ENCODE measurements at regions not wholly inside any gene's neighbourhood (a gene's known extent, or its start where the extent isn't known, plus 50 kb on each side); places are given as distances from the start of the nearest gene placed in this dataset.

DNA sequence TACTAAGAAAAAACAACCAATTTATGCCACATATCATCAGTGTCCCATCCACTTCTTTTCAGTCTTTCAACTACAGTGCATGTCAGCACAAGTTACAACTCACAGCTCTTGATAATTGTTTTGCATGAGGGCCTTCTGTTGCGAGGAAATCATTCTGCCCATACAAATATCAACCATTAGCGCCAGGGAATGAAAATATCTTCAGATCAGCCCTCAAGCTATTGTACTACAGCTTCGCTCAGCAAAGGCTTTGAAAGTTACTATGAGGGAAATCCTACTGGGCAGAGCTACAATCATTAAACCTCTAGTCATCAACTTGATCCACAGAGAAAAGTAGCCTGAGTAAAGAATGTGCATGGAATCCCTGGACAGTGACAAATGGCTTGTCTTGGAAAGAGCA, 1023.6 kb upstream of the HS3ST1 start:
- Histone ChIP-seq H3K27ac (no peak overlapping the region), H3K36me3 (no peaks in the 10 kb centered on the region), H3K4me1 (replicated peaks) (no peaks in the 10 kb centered on the region), H3K27me3 (replicated peaks; ENCODE audit: insufficient read depth) (no peaks in the 10 kb centered on the region), H3K9me3 (no peaks in the 10 kb centered on the region), H3K4me3 (no peak overlapping the region)
- TF ChIP-seq, protein P1, sequence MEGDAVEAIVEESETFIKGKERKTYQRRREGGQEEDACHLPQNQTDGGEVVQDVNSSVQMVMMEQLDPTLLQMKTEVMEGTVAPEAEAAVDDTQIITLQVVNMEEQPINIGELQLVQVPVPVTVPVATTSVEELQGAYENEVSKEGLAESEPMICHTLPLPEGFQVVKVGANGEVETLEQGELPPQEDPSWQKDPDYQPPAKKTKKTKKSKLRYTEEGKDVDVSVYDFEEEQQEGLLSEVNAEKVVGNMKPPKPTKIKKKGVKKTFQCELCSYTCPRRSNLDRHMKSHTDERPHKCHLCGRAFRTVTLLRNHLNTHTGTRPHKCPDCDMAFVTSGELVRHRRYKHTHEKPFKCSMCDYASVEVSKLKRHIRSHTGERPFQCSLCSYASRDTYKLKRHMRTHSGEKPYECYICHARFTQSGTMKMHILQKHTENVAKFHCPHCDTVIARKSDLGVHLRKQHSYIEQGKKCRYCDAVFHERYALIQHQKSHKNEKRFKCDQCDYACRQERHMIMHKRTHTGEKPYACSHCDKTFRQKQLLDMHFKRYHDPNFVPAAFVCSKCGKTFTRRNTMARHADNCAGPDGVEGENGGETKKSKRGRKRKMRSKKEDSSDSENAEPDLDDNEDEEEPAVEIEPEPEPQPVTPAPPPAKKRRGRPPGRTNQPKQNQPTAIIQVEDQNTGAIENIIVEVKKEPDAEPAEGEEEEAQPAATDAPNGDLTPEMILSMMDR (IDR thresholded peaks at IDR 0.05): no peak
- TF ChIP-seq POLR2A (IDR thresholded peaks at IDR 0.05): no peak
- no peak for TF ChIP-seq POLR2AphosphoS5 (IDR thresholded peaks at IDR 0.05)
- intact Hi-C loops (cut with DNase I): no loop called here
- 41% methylated on average over 3 of the region's 3 CpGs for WGBS
- DNase-seq (ENCODE audit: low spot score): no peak

DNA sequence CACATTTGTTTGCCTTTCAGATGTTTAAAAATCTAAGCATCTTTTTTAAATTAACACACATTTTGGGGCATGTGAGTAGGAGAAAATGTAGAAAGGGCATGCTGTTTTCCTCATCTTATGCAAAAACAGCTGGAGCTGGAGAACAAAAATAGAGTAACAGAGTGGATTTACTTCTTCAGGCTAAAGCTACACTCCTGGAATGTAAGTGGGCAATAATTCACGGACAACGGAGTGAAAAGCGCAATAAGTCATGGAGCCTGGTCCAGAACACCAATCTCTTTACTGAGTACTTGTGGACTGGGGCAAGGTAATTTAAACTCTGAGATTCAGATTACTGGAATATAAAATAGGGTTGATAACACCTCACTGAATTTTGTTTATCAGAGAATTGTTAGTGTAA, 1018.8 kb upstream of the HS3ST1 start:
- DNase-seq (ENCODE audit: low spot score): no peak
- 43% methylated on average over 3 of the region's 3 CpGs for WGBS
- no peaks in the 10 kb centered on the region for H3K36me3 ChIP-seq
- H3K4me3 ChIP-seq: no peak overlapping the region
- H3K27me3 ChIP-seq (replicated peaks; ENCODE audit: insufficient read depth): no peaks in the 10 kb centered on the region
- H3K9me3 ChIP-seq: no peaks in the 10 kb centered on the region
- no peak overlapping the region for H3K27ac ChIP-seq
- TF ChIP-seq POLR2A (IDR thresholded peaks at IDR 0.05) (no peak), POLR2AphosphoS5 (IDR thresholded peaks at IDR 0.05) (no peak)
- TF ChIP-seq, protein P1 (IDR thresholded peaks at IDR 0.05): no peak
- intact Hi-C loops (cut with DNase I): no loop called here
- no peaks in the 10 kb centered on the region for H3K4me1 ChIP-seq (replicated peaks)

DNA sequence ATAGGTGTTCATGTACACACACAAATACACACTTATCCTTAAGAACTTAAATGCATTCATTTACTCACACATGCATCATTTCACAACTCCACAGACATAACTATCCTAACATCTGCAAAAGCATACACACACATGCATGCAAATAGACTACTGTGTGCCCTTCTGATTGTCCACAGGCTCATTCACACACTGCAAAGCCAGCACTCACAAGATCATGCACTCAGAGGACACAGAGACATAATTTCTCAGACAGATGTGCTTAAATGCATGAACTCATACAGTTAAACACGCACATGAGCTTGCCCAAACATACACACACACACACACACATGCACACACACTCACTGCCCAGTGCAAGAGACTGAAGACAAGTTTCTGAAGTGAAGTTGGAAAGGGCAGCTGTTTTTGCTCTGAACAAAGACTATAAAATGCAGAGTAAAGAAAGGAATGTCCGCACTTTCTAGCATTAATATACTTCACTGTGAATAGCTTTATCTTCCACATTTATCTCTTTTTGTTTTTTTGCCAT, 1018.0 kb upstream of the HS3ST1 start:
- DNase-seq (ENCODE audit: low spot score): no peak
- no peak overlapping the region for H3K27ac ChIP-seq
- 13% methylated on average over 2 of the region's 2 CpGs for WGBS
- no peaks in the 10 kb centered on the region for H3K36me3 ChIP-seq
- intact Hi-C loops (cut with DNase I): no loop called here
- no peak overlapping the region for H3K4me3 ChIP-seq
- H3K4me1 ChIP-seq (replicated peaks): no peaks in the 10 kb centered on the region
- TF ChIP-seq POLR2A (IDR thresholded peaks at IDR 0.05): no peak
- TF ChIP-seq, protein P1 (IDR thresholded peaks at IDR 0.05): no peak
- no peak for TF ChIP-seq POLR2AphosphoS5 (IDR thresholded peaks at IDR 0.05)
- no peaks in the 10 kb centered on the region for H3K9me3 ChIP-seq
- H3K27me3 ChIP-seq (replicated peaks; ENCODE audit: insufficient read depth): no peaks in the 10 kb centered on the region

DNA sequence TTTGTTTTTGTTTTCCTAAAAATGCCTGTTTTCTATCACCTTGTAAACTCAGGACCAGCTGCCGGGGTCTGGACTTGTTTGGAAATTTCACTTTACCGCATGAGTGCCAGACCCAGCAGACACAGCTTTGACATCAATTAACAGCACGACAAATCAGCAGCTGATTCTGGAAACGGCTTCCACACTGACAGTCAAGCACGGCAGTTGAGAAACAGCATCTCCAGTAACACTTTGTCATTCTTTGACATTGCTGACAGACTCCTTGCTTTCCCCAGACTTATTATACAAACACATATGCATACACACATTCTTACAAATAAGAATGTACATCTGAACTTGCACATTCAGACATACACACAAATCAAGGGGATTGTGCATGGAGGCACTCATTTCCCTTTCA, 1017.6 kb upstream of the HS3ST1 start:
- Histone ChIP-seq H3K9me3 (no peaks in the 10 kb centered on the region), H3K4me3 (no peak overlapping the region), H3K27me3 (replicated peaks; ENCODE audit: insufficient read depth) (no peaks in the 10 kb centered on the region), H3K27ac (no peak overlapping the region), H3K36me3 (no peaks in the 10 kb centered on the region), H3K4me1 (replicated peaks) (no peaks in the 10 kb centered on the region)
- whole genome bisulfite sequencing: 23% methylated on average over 5 of the region's 5 CpGs
- TF ChIP-seq, protein P1 (IDR thresholded peaks at IDR 0.05): no peak
- TF ChIP-seq POLR2AphosphoS5 (IDR thresholded peaks at IDR 0.05) (no peak), POLR2A (IDR thresholded peaks at IDR 0.05) (no peak)
- intact Hi-C loops (cut with DNase I): no loop called here
- no peak for DNase-seq (ENCODE audit: low spot score)

DNA sequence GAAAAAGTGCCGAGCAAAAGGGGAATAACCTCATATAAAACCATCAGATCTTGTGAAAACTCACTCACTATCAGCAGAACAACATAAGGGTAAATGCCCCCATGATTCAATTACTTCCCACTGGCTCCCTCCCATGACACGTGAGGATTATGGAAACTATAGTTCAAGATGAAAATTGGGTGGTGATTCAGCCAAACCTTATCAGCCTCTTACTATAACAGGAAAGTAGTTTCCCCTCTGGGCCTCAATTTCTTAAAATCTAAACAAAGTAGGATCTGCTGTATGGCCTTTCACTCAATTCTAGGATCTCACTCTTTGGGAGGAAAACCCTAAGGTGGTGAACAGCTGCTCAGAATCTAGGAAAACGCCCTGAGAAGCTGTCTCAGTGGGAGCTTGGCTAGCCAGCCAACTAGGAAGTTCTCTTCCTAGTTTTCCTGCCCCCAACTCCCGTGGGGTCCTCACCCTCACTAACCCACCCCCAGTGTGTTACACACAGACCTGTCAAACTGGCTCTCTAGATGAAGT, 1017.1 kb upstream of the HS3ST1 start:
- Histone ChIP-seq H3K4me3 (no peak overlapping the region), H3K4me1 (replicated peaks) (no peaks in the 10 kb centered on the region), H3K27ac (no peak overlapping the region), H3K36me3 (no peaks in the 10 kb centered on the region), H3K9me3 (no peaks in the 10 kb centered on the region), H3K27me3 (replicated peaks; ENCODE audit: insufficient read depth) (no peaks in the 10 kb centered on the region)
- intact Hi-C loops (cut with DNase I): no loop called here
- no peak for DNase-seq (ENCODE audit: low spot score)
- WGBS: 52% methylated on average over 4 of the region's 4 CpGs
- TF ChIP-seq POLR2A (IDR thresholded peaks at IDR 0.05): no peak
- no peak for TF ChIP-seq POLR2AphosphoS5 (IDR thresholded peaks at IDR 0.05)
